ENCODE measurements at regions not wholly inside any gene's neighbourhood (a gene's known extent, or its start where the extent isn't known, plus 50 kb on each side); places are given as distances from the start of the nearest gene placed in this dataset.

GRCh38 chr4:58205446-58206235, 1095.5 kb upstream of the IGFBP7 start:
- TF ChIP-seq EZH2 (IDR thresholded peaks at IDR 0.05; ENCODE audit: low read length, unreplicated experiment) (no peak), CTCF (conservative IDR thresholded peaks at IDR 0.05; ENCODE audit: low read depth, low read length) (no peak)

Data from PC-3 (cell line).